K562 (cell line): ENCODE measurements at regions not wholly inside any gene's neighbourhood (a gene's known extent, or its start where the extent isn't known, plus 50 kb on each side); places are given as distances from the start of the nearest gene placed in this dataset.

Source experiments
- ATAC-seq: fragments of 200-7000 bp; cut with Tn5 transposase; 3 replicates; pipeline ENCODE4 v1.9.1; 2020; ENCODE audit warnings: moderate library complexity
- BruUV-seq: library from RNA; stranded (reverse); fragments of 400-500 nt; replicated peaks from 2 replicates; lab custom pipeline; 2021; lab: Mats Ljungman, UMichigan
- CTCF ChIA-PET: fragments of 300-600 bp; formaldehyde crosslinking; extraction: SDS; loops from one replicate; lab custom pipeline; 2021; ENCODE audit warnings: low intra/inter-chr PET ratio; lab: Yijun Ruan, JAX
- POLR2A ChIA-PET: fragments of 300-600, 350-650 bp; sonication (Branson Sonifier 250); formaldehyde crosslinking; extraction: SDS; loops from one replicate; lab custom pipeline; 2021; ENCODE audit warnings: antibody characterized with exemption, inconsistent platforms; lab: Yijun Ruan, JAX
- DNase-seq, 4 experiments: peaks; one replicate each; pipeline versions ENCODE4 v3.0.0 to v3.0.0-alpha.2; 2011 to 2018; ENCODE audit warnings: low spot score in 3 of 4, mixed read lengths in 3 of 4; ENCODE audit errors: extremely low read depth in 1 of 4
- FAIRE-seq: peaks from 2 replicates; lab custom pipeline; 2011; peaks lifted over from hg19 to GRCh38; lab: Jason Lieb, UNC
- H2AFZ ChIP-seq: 2 replicates; pipeline ENCODE4 v1.6.0; 2011; ENCODE audit warnings: low read depth, low read length, control low read depth, inconsistent platforms
- H3K27ac ChIP-seq: fragments of 200-600 bp; 3 replicates; pipeline ENCODE4 v1.8.0; 2011; ENCODE audit warnings: low read depth, mild to moderate bottlenecking, control low read depth, inconsistent platforms, low read length, moderate library complexity, mixed read lengths; ENCODE audit errors: extremely low read depth
- H3K27me3 ChIP-seq, 2 experiments: fragments of 300-600 bp in 1 of 2; 2 replicates in 1 of 2; 3 replicates in 1 of 2; pipeline versions ENCODE4 v1.6.0 to v1.8.0; 2011; ENCODE audit warnings: inconsistent platforms in 2 of 2, low read length in 2 of 2, mild to moderate bottlenecking in 1 of 2, mixed read lengths in 1 of 2, moderate library complexity in 1 of 2; ENCODE audit not compliant: control insufficient read depth in 2 of 2, insufficient read depth in 2 of 2
- H3K36me3 ChIP-seq: fragments of 300-600 bp; 3 replicates; pipeline ENCODE4 v1.8.0; 2011; ENCODE audit warnings: mild to moderate bottlenecking, low read length, inconsistent platforms; ENCODE audit not compliant: control insufficient read depth, insufficient read depth
- H3K4me1 ChIP-seq, 2 experiments: fragments of 200-600 bp in 1 of 2; replicated peaks in 1 of 2; 2 replicates in 1 of 2; 3 replicates in 1 of 2; pipeline versions ENCODE4 v1.5.1 to v1.8.0; 2011; ENCODE audit warnings: inconsistent platforms in 2 of 2, low read length in 2 of 2, mild to moderate bottlenecking in 1 of 2, mixed read lengths in 1 of 2, moderate library complexity in 1 of 2; ENCODE audit not compliant: control insufficient read depth in 2 of 2, insufficient read depth in 2 of 2
- H3K4me2 ChIP-seq: 2 replicates; pipeline ENCODE4 v1.6.1; 2011; ENCODE audit warnings: low read length, control low read depth, inconsistent platforms, mixed read lengths; ENCODE audit not compliant: insufficient read depth
- H3K4me3 ChIP-seq: fragments of 200-600 bp; sonication (generic), shearing (Covaris generic); 2 replicates; pipeline ENCODE4 v1.5.1; 2016; ENCODE audit warnings: control low read depth, inconsistent platforms
- H3K79me2 ChIP-seq: fragments of 200-600 bp; 3 replicates; pipeline ENCODE4 v1.8.0; 2011; ENCODE audit warnings: low read length, inconsistent platforms; ENCODE audit not compliant: control insufficient read depth, insufficient read depth
- H3K9ac ChIP-seq, 2 experiments: 2 replicates each; pipeline versions ENCODE4 v1.6.0 to v1.6.1; 2011; ENCODE audit warnings: low read depth in 2 of 2, low read length in 2 of 2, control low read depth in 1 of 2, inconsistent platforms in 1 of 2, mild to moderate bottlenecking in 1 of 2, mixed read lengths in 1 of 2; ENCODE audit not compliant: insufficient read depth in 1 of 2
- H3K9me1 ChIP-seq: one replicate; pipeline ENCODE4 v1.6.0; 2011; ENCODE audit warnings: inconsistent platforms, mild to moderate bottlenecking, low read length, moderate library complexity; ENCODE audit not compliant: control insufficient read depth, insufficient read depth
- H3K9me3 ChIP-seq: replicated peaks from 2 replicates; pipeline ENCODE4 v1.5.1; 2011; ENCODE audit warnings: low read depth, low read length, inconsistent platforms; ENCODE audit not compliant: control insufficient read depth, insufficient read depth
- H4K20me1 ChIP-seq: replicated peaks from 2 replicates; pipeline ENCODE4 v1.6.1; 2011; ENCODE audit warnings: low read length, inconsistent platforms, mixed read lengths; ENCODE audit not compliant: control insufficient read depth, insufficient read depth
- CHD4 ChIP-seq: fragments of 200-600 bp; sonication (generic); IDR thresholded peaks from 3 replicates; pipeline ENCODE4 v1.6.1; 2012; ENCODE audit warnings: low read depth, mild to moderate bottlenecking, mixed read lengths, low read length, inconsistent platforms; ENCODE audit not compliant: insufficient read depth, insufficient replicate concordance, poor library complexity, severe bottlenecking
- FOXA3 ChIP-seq, 2 experiments: fragments of 450-650 bp in 1 of 2; sonication (generic) in 1 of 2; formaldehyde crosslinking; IDR thresholded peaks in 1 of 2; conservative IDR thresholded peaks in 1 of 2; 2 replicates each; pipeline versions ENCODE4 v1.4.0 to v1.8.0; 2020 to 2022; ENCODE audit warnings: mild to moderate bottlenecking in 2 of 2, missing genetic modification reagents in 1 of 2
- SMAD4 ChIP-seq: fragments of 250-450 bp; sonication (Bioruptor Pico); conservative IDR thresholded peaks from 2 replicates; pipeline ENCODE4 v1.8.0; 2021; ENCODE audit warnings: inconsistent platforms, mild to moderate bottlenecking, moderate library complexity
- STAT5A ChIP-seq: IDR thresholded peaks from 2 replicates; pipeline ENCODE4 v1.6.1; 2012; ENCODE audit warnings: low read length, inconsistent platforms, borderline replicate concordance
- SUPT5H ChIP-seq: fragments of 450-650 bp; IDR thresholded peaks from 2 replicates; pipeline ENCODE4 v1.6.1; 2016
- ZNF239 ChIP-seq: fragments of 250-450 bp; sonication (Bioruptor Pico); IDR thresholded peaks from 2 replicates; pipeline ENCODE4 v1.4.0; 2020; ENCODE audit warnings: mild to moderate bottlenecking
- ZNF324 ChIP-seq: fragments of 250-450 bp; sonication (Bioruptor Pico); IDR thresholded peaks from 2 replicates; pipeline ENCODE4 v1.4.0; 2020; ENCODE audit warnings: mild to moderate bottlenecking
- WGBS: fragments of 100-300 bp; shearing (Covaris generic); methylation state at CpG from one replicate; pipeline ENCODE4 v1.1.6; 2016; ENCODE audit warnings: low coverage, mixed read lengths; ENCODE audit not compliant: insufficient coverage; ENCODE audit errors: missing lambda C conversion rate; 5-methylcytosine and 5-hydroxymethylcytosine counted together
- in situ Hi-C: fragments of 300-500 bp; cut with MboI; formaldehyde crosslinking; loops from 4 replicates; pipeline ENCODE4 v1.15.0; 2018; ENCODE audit warnings: inconsistent platforms, mixed read lengths
- intact Hi-C: fragments of 100-400 bp; cut with micrococcal nuclease; formaldehyde crosslinking; loops from 2 replicates; pipeline ENCODE4 v1.14.2; 2022
- TF ChIP-seq, protein P1 (sequence below), 2 experiments: fragments of 450-650 bp in 1 of 2; sonication (generic) in 1 of 2; formaldehyde crosslinking in 1 of 2; IDR thresholded peaks in 1 of 2; conservative IDR thresholded peaks in 1 of 2; 2 replicates each; pipeline versions ENCODE4 v1.6.1 to v1.8.1; 2016 to 2023; ENCODE audit warnings: mild to moderate bottlenecking in 2 of 2, moderate library complexity in 2 of 2, inconsistent platforms in 1 of 2, missing genetic modification reagents in 1 of 2
- TF ChIP-seq, protein P2 (sequence below): fragments of 450-650 bp; IDR thresholded peaks from 2 replicates; pipeline ENCODE4 v1.6.1; 2016; ENCODE audit warnings: borderline replicate concordance

DNA sequence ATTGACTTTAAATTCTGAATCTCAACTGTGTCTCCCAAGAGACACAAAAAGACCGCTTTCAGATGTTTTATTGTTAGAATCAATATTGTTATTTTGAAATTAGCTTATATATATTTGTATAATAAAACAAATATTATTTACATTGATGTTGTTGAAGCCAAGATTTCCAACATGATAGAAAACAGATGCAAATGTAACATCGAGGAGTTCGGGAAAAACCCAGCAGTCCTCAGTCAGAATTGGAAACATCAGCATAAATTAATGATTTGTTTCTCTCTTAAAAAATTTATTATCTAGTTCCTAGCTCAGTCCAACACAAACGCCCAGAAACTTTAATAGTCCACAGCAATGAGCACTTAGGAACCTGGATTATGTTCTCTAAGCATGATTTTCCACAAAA lies 1330.4 kb downstream of the TBC1D22A start:
- Histone ChIP-seq H3K36me3 (no peaks in the 10 kb centered on the region), H3K4me2 (no peak overlapping the region), H3K27ac (no peak overlapping the region), H3K9me3 (no peaks in the 10 kb centered on the region), H3K4me1 (peaks cover 0 to 8% of the 10 kb centered on the region in 2 experiments; a peak in 2 of 5 replicates), H3K9ac (no peak overlapping the region), H3K79me2 (no peaks in the 10 kb centered on the region), H3K27me3 (no peaks in the 10 kb centered on the region; a peak in 1 of 5 replicates), H2AFZ (no peak overlapping the region), H3K9me1 (no peaks in the 10 kb centered on the region), H3K4me3 (no peak overlapping the region), H4K20me1 (no peaks in the 10 kb centered on the region)
- FAIRE-seq (no peak), DNase-seq (no peak), ATAC-seq (no peak)
- ChIA-PET POLR2A (no interaction called here), CTCF (no interaction called here)
- in situ Hi-C loops = no loop called here
- no TSS peak for BruUV-seq
- intact Hi-C loops = no loop called here
- TF ChIP-seq ZNF324 (CRISPR knock-in tag) (no peak), FOXA3 (CRISPR knock-in tag; conservative IDR thresholded peaks at IDR 0.05 in 1 of 2, IDR thresholded peaks at IDR 0.05 in 1 of 2) (no peak), SMAD4 (CRISPR knock-in tag) (no peak), SUPT5H (no peak), CHD4 (no peak), ZNF239 (CRISPR knock-in tag) (no peak), STAT5A (no peak)
- TF ChIP-seq, protein P1, sequence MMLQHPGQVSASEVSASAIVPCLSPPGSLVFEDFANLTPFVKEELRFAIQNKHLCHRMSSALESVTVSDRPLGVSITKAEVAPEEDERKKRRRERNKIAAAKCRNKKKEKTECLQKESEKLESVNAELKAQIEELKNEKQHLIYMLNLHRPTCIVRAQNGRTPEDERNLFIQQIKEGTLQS (IDR thresholded peaks at IDR 0.05) = no peak
- TF ChIP-seq, protein P1 (CRISPR knock-in tag; conservative IDR thresholded peaks at IDR 0.05) = no peak
- TF ChIP-seq, protein P2, sequence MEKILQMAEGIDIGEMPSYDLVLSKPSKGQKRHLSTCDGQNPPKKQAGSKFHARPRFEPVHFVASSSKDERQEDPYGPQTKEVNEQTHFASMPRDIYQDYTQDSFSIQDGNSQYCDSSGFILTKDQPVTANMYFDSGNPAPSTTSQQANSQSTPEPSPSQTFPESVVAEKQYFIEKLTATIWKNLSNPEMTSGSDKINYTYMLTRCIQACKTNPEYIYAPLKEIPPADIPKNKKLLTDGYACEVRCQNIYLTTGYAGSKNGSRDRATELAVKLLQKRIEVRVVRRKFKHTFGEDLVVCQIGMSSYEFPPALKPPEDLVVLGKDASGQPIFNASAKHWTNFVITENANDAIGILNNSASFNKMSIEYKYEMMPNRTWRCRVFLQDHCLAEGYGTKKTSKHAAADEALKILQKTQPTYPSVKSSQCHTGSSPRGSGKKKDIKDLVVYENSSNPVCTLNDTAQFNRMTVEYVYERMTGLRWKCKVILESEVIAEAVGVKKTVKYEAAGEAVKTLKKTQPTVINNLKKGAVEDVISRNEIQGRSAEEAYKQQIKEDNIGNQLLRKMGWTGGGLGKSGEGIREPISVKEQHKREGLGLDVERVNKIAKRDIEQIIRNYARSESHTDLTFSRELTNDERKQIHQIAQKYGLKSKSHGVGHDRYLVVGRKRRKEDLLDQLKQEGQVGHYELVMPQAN = no peak
- WGBS = 3% methylated on average over 4 of the region's 4 CpGs
